ENCODE measurements at regions not wholly inside any gene's neighbourhood (a gene's known extent, or its start where the extent isn't known, plus 50 kb on each side); places are given as distances from the start of the nearest gene placed in this dataset.

DNA sequence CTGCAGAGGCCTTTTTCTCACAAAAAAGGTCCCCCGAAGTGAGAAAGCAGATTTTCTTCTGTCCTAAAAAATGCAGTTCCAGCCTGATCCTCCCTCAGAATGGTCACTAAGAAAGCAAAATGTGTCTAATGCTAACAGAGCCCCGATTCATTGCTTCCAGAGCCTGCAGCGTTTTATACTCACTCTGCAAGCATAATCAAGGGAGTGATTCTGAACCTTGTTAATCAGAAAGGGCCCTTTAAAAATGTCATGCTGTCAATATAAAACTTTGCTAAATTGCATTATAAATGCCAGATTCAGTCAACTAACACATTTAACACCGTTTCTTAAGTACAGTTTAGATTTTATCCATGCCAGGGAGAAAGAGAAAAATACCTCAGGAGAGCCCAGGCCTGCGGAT, 202.8 kb downstream of the CD83 start:
- no peak for TF ChIP-seq EZH2 (IDR thresholded peaks at IDR 0.05; ENCODE audit: insufficient read depth, low read length)
- TF ChIP-seq, protein P1, sequence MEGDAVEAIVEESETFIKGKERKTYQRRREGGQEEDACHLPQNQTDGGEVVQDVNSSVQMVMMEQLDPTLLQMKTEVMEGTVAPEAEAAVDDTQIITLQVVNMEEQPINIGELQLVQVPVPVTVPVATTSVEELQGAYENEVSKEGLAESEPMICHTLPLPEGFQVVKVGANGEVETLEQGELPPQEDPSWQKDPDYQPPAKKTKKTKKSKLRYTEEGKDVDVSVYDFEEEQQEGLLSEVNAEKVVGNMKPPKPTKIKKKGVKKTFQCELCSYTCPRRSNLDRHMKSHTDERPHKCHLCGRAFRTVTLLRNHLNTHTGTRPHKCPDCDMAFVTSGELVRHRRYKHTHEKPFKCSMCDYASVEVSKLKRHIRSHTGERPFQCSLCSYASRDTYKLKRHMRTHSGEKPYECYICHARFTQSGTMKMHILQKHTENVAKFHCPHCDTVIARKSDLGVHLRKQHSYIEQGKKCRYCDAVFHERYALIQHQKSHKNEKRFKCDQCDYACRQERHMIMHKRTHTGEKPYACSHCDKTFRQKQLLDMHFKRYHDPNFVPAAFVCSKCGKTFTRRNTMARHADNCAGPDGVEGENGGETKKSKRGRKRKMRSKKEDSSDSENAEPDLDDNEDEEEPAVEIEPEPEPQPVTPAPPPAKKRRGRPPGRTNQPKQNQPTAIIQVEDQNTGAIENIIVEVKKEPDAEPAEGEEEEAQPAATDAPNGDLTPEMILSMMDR (IDR thresholded peaks at IDR 0.05; ENCODE audit: insufficient read depth, low read depth, low read length): no peak
- Histone ChIP-seq H3K4me1 (ENCODE audit: insufficient read depth, low read length) (peaks cover 4% of the 10 kb centered on the region), H3K79me2 (ENCODE audit: insufficient read depth, low read length) (no peaks in the 10 kb centered on the region), H3K27ac (ENCODE audit: low read depth, low read length) (no peak overlapping the region), H3K9me3 (ENCODE audit: insufficient read depth, low read depth, low read length) (no peaks in the 10 kb centered on the region), H4K20me1 (ENCODE audit: insufficient read depth, low read length) (no peaks in the 10 kb centered on the region), H3K4me2 (ENCODE audit: low read length) (no peak overlapping the region), H3K27me3 (ENCODE audit: insufficient read depth, low read length) (peaks cover 4% of the 10 kb centered on the region), H3K4me3 (ENCODE audit: insufficient read depth, low read depth, low read length) (no peak overlapping the region), H2AFZ (ENCODE audit: low read depth, low read length) (no peak overlapping the region), H3K9ac (ENCODE audit: low read length) (no peak overlapping the region), H3K36me3 (ENCODE audit: insufficient read depth, low read length) (no peaks in the 10 kb centered on the region)
- Mint-ChIP-seq H3K4me1 (ENCODE audit: low read depth, unreplicated experiment) (peaks cover 6% of the 10 kb centered on the region), H3K36me3 (ENCODE audit: low read depth, unreplicated experiment) (no peaks in the 10 kb centered on the region), H3K27ac (ENCODE audit: unreplicated experiment) (no peak overlapping the region), H3K4me3 (ENCODE audit: unreplicated experiment) (no peak overlapping the region), H3K27me3 (ENCODE audit: low read depth, unreplicated experiment) (peaks cover 33% of the 10 kb centered on the region), H3K9me3 (ENCODE audit: unreplicated experiment) (no peaks in the 10 kb centered on the region)
- DNase-seq (ENCODE audit: low read depth) (no peak), FAIRE-seq (no peak)

DNA sequence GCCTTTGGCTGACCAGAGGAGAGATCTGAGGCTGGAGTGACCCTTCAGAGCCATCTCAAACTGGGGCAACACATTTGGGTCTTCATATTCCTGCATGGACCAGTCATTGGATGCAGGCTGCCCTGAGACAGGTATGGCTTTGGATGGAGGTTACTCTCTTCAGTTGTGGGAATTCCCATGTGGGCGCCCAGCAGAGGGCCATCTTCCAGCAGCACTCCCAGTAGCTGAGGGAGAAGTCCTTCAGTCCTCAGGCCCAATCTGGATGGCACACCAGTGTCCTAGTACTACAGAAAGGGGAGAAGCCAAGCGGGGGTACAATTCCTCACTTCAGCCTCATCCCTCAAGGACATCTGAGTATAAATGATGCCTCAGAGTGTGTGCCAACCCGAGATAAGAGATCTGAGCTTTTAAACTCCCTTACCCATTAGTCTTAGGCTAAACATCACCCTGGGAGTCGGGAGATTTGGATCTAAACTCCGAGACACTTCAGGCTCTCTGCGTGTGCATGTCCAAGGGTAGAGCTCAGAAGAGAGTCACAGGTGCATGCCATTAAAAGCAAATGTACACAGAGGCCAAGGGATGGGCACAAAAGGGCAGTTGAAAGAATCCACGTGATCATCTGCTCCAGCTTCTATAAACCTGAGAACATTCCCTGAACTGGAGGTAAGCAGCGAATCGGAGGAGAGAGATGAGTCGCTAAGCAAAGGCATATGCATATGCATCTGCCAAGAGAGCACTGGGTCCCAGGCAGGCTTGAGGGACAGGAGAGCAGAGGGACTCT, 204.6 kb downstream of the CD83 start:
- Histone ChIP-seq H3K27ac (ENCODE audit: low read depth, low read length) (no peak overlapping the region), H3K9me3 (ENCODE audit: insufficient read depth, low read depth, low read length) (no peaks in the 10 kb centered on the region), H3K4me2 (ENCODE audit: low read length) (no peak overlapping the region), H4K20me1 (ENCODE audit: insufficient read depth, low read length) (no peaks in the 10 kb centered on the region), H3K4me3 (ENCODE audit: insufficient read depth, low read depth, low read length) (no peak overlapping the region), H3K9ac (ENCODE audit: low read length) (no peak overlapping the region), H3K79me2 (ENCODE audit: insufficient read depth, low read length) (no peaks in the 10 kb centered on the region), H3K36me3 (ENCODE audit: insufficient read depth, low read length) (no peaks in the 10 kb centered on the region), H2AFZ (ENCODE audit: low read depth, low read length) (no peak overlapping the region), H3K27me3 (ENCODE audit: insufficient read depth, low read length) (peaks cover 4% of the 10 kb centered on the region), H3K4me1 (ENCODE audit: insufficient read depth, low read length) (peaks cover 4% of the 10 kb centered on the region)
- Mint-ChIP-seq H3K36me3 (ENCODE audit: low read depth, unreplicated experiment) (no peaks in the 10 kb centered on the region), H3K4me1 (ENCODE audit: low read depth, unreplicated experiment) (peaks cover 6% of the 10 kb centered on the region), H3K27ac (ENCODE audit: unreplicated experiment) (no peak overlapping the region), H3K9me3 (ENCODE audit: unreplicated experiment) (no peaks in the 10 kb centered on the region), H3K4me3 (ENCODE audit: unreplicated experiment) (no peak overlapping the region), H3K27me3 (ENCODE audit: low read depth, unreplicated experiment) (peaks cover 32% of the 10 kb centered on the region)
- TF ChIP-seq EZH2 (IDR thresholded peaks at IDR 0.05; ENCODE audit: insufficient read depth, low read length): no peak
- TF ChIP-seq, protein P1 (IDR thresholded peaks at IDR 0.05; ENCODE audit: insufficient read depth, low read depth, low read length): no peak
- DNase-seq (ENCODE audit: low read depth) (no peak), FAIRE-seq (no peak)

DNA sequence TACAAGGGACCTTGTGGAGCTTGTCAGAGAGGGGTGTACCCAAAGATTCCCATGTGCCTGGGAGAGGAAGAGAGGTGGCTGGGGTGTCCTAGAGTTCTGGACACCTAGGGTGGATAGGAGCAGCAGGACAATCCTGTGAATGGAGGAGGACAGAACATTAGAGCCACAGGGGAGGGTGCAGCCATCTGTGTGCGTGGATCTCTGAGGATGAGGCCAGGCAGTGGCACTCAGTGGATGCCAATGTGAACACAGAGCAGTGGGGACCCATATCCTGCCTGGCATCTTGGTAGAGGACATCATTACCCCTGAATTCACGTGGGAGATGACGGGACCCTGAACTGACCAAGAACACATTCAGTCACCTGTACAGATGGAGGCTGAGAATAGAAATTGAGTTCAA, 205.3 kb downstream of the CD83 start:
- no peaks in the 10 kb centered on the region for H3K9me3 ChIP-seq (ENCODE audit: insufficient read depth, low read depth, low read length)
- H3K27ac ChIP-seq (ENCODE audit: low read depth, low read length): no peak overlapping the region
- Mint-ChIP-seq H3K9me3 (ENCODE audit: unreplicated experiment) (no peaks in the 10 kb centered on the region), H3K36me3 (ENCODE audit: low read depth, unreplicated experiment) (no peaks in the 10 kb centered on the region), H3K27ac (ENCODE audit: unreplicated experiment) (no peak overlapping the region), H3K27me3 (ENCODE audit: low read depth, unreplicated experiment) (peaks cover 27% of the 10 kb centered on the region), H3K4me3 (ENCODE audit: unreplicated experiment) (no peak overlapping the region), H3K4me1 (ENCODE audit: low read depth, unreplicated experiment) (peaks cover 6% of the 10 kb centered on the region)
- no peaks in the 10 kb centered on the region for H3K36me3 ChIP-seq (ENCODE audit: insufficient read depth, low read length)
- FAIRE-seq (no peak), DNase-seq (ENCODE audit: low read depth) (no peak)
- H3K27me3 ChIP-seq (ENCODE audit: insufficient read depth, low read length): peaks cover 4% of the 10 kb centered on the region
- no peaks in the 10 kb centered on the region for H4K20me1 ChIP-seq (ENCODE audit: insufficient read depth, low read length)
- H3K9ac ChIP-seq (ENCODE audit: low read length): no peak overlapping the region
- H3K4me1 ChIP-seq (ENCODE audit: insufficient read depth, low read length): peaks cover 4% of the 10 kb centered on the region
- TF ChIP-seq EZH2 (IDR thresholded peaks at IDR 0.05; ENCODE audit: insufficient read depth, low read length): no peak
- TF ChIP-seq, protein P1 (IDR thresholded peaks at IDR 0.05; ENCODE audit: insufficient read depth, low read depth, low read length): no peak
- H3K79me2 ChIP-seq (ENCODE audit: insufficient read depth, low read length): no peaks in the 10 kb centered on the region
- no peak overlapping the region for H3K4me2 ChIP-seq (ENCODE audit: low read length)
- H2AFZ ChIP-seq (ENCODE audit: low read depth, low read length): no peak overlapping the region
- no peak overlapping the region for H3K4me3 ChIP-seq (ENCODE audit: insufficient read depth, low read depth, low read length)
